ENCODE measurements at regions not wholly inside any gene's neighbourhood (a gene's known extent, or its start where the extent isn't known, plus 50 kb on each side); places are given as distances from the start of the nearest gene placed in this dataset.
A peak's percentile ranks its signal among the peaks of the same experiment; 100 is the strongest.
"Not testable (repeated sequence)": the region's sequence is repeated elsewhere in the genome, so short reads cannot be mapped to it uniquely, and the experiment has no call there.

GRCh38 chr18:30632071-30632698 is 410.4 kb downstream of the DSC3 start:
- no peak for DNase-seq (ENCODE audit: low read depth in 1 of 2, low spot score in 1 of 2)
- TF ChIP-seq JUND (IDR thresholded peaks at IDR 0.05; ENCODE audit: low read depth): no peak
- in situ Hi-C loops (cut with HindIII; ENCODE audit: low pct_unique_long_range_greater_than_20kb, low sequenced_read_pairs): no loop called here

DNA sequence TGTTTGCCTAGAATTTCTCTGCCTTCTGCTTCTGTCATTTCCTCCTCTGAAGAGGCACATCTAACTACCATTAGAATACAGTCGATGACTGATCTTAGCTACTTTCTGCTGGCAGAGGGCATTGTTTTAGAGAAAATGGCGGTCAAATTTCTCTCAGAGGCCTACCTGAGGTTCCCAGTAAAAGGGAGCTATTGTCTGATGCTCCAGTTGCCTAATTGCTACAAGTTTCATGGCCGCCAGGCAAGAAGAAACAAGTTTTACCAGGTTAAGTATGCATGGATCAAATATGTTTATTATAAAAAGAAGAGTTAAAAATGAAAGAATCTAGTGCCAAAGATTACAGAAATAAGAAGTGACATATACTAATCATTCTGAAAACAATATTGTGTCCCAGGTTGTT is 416.6 kb downstream of the DSC3 start:
- TF ChIP-seq JUND (IDR thresholded peaks at IDR 0.05; ENCODE audit: low read depth): no peak
- DNase-seq (ENCODE audit: low read depth in 1 of 2, low spot score in 1 of 2): peak in 1 of 2 experiments; percentile 0
- in situ Hi-C loops (cut with HindIII; ENCODE audit: low pct_unique_long_range_greater_than_20kb, low sequenced_read_pairs): no loop called here

DNA sequence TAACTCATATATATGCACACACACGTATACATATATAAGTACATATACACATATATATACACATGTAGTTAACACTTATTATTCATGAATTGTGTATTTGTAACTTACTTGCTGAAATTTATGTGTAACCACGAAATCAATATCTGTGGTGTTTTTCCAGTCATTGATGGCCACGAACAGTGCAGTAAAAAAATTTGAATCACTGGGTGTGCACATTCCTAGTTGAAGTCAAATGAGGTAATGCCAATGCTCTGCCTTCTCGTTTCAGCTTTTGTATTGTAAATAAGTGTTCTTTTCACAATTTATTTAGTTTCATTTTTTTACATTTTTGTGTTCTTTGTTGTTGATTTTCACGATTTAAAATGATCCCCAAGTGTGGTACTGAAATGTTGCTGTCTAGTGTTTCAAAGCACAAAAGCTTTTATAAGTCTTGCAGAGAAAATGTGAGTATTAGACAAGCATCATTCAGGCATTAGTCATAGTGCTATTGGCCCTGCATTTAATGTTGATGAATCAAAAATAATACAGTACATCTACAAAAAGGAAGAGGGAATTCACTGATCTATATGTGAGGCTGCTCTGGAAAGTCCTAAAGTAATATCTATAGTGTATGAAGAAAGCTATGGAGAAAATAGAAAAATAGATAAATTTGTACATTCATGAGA is 419.0 kb downstream of the DSC3 start:
- TF ChIP-seq JUND (IDR thresholded peaks at IDR 0.05; ENCODE audit: low read depth): no peak
- in situ Hi-C loops (cut with HindIII; ENCODE audit: low pct_unique_long_range_greater_than_20kb, low sequenced_read_pairs): no loop called here
- no peak for DNase-seq (ENCODE audit: low read depth in 1 of 2, low spot score in 1 of 2)

- TF ChIP-seq JUND (IDR thresholded peaks at IDR 0.05; ENCODE audit: low read depth): no peak
- DNase-seq (ENCODE audit: low read depth in 1 of 2, low spot score in 1 of 2): no peak
- in situ Hi-C loops (cut with HindIII; ENCODE audit: low pct_unique_long_range_greater_than_20kb, low sequenced_read_pairs): no loop called here
Observed at GRCh38 chr18:30622635-30623034, 419.9 kb downstream of the DSC3 start.

- in situ Hi-C loops (cut with HindIII; ENCODE audit: low pct_unique_long_range_greater_than_20kb, low sequenced_read_pairs): no loop called here
- no peak for DNase-seq (ENCODE audit: low read depth in 1 of 2, low spot score in 1 of 2)
- no peak for TF ChIP-seq JUND (IDR thresholded peaks at IDR 0.05; ENCODE audit: low read depth)
Observed at GRCh38 chr18:30622104-30622503, 420.4 kb downstream of the DSC3 start.

DNA sequence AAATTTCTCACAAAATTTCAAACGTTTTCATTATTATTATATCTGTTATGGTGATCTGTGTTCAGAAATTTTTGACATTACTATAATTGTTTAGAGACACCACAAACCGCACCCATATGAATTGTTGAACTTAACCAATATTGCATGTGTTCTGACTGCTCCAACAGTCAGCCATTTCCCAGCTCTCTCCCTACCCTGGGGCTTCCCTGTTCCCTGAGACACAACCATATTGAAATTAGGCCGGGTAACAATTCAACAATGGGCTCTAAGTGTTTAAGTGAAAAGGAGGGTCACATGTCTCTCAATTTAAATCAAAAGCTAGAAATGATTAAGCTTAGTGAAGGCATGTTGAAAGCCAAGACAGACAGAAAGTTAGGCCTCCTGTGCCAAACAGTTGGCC is 424.0 kb downstream of the DSC3 start:
- in situ Hi-C loops (cut with HindIII; ENCODE audit: low pct_unique_long_range_greater_than_20kb, low sequenced_read_pairs): no loop called here
- no peak for TF ChIP-seq JUND (IDR thresholded peaks at IDR 0.05; ENCODE audit: low read depth)
- no peak for DNase-seq (ENCODE audit: low read depth in 1 of 2, low spot score in 1 of 2)

- in situ Hi-C loops (cut with HindIII; ENCODE audit: low pct_unique_long_range_greater_than_20kb, low sequenced_read_pairs): no loop called here
- DNase-seq (ENCODE audit: low read depth in 1 of 2, low spot score in 1 of 2): no peak
- no peak for TF ChIP-seq JUND (IDR thresholded peaks at IDR 0.05; ENCODE audit: low read depth)
Observed at GRCh38 chr18:30616414-30616813, 426.1 kb downstream of the DSC3 start.

GRCh38 chr18:30613467-30613801 is 429.1 kb downstream of the DSC3 start:
- in situ Hi-C loops (cut with HindIII; ENCODE audit: low pct_unique_long_range_greater_than_20kb, low sequenced_read_pairs): no loop called here
- no peak for TF ChIP-seq JUND (IDR thresholded peaks at IDR 0.05; ENCODE audit: low read depth)
- DNase-seq (ENCODE audit: low read depth in 1 of 2, low spot score in 1 of 2): no peak

- in situ Hi-C loops (cut with HindIII; ENCODE audit: low pct_unique_long_range_greater_than_20kb, low sequenced_read_pairs): no loop called here
- TF ChIP-seq JUND (IDR thresholded peaks at IDR 0.05; ENCODE audit: low read depth): no peak
- no peak for DNase-seq (ENCODE audit: low read depth in 1 of 2, low spot score in 1 of 2)
Observed at GRCh38 chr18:30601541-30601940, 441.0 kb downstream of the DSC3 start.

- no peak for TF ChIP-seq JUND (IDR thresholded peaks at IDR 0.05; ENCODE audit: low read depth)
- in situ Hi-C loops (cut with HindIII; ENCODE audit: low pct_unique_long_range_greater_than_20kb, low sequenced_read_pairs): no loop called here
- DNase-seq (ENCODE audit: low read depth in 1 of 2, low spot score in 1 of 2): no peak
Observed at GRCh38 chr18:30597202-30597601, 445.3 kb downstream of the DSC3 start.

DNA sequence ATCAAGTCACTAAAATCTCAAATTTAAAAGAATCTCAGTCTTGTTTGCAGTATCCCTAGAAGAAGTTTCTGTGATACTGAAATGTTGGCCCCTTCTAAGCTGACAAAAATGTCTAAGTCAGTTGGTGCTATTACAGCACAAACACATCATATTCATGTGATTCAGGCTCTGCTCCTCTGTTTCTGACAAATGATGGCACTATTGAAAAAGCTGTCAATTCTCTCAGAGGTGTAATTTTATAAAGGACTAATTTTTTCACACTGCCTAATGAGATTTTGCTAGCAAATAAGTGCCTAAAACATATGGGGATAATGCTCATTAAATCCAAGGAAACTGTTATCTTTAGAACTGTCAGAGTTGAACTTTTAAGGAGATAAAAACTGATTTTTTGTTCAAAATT is 445.9 kb downstream of the DSC3 start:
- no peak for DNase-seq (ENCODE audit: low read depth in 1 of 2, low spot score in 1 of 2)
- in situ Hi-C loops (cut with HindIII; ENCODE audit: low pct_unique_long_range_greater_than_20kb, low sequenced_read_pairs): no loop called here
- TF ChIP-seq JUND (IDR thresholded peaks at IDR 0.05; ENCODE audit: low read depth): no peak

DNA sequence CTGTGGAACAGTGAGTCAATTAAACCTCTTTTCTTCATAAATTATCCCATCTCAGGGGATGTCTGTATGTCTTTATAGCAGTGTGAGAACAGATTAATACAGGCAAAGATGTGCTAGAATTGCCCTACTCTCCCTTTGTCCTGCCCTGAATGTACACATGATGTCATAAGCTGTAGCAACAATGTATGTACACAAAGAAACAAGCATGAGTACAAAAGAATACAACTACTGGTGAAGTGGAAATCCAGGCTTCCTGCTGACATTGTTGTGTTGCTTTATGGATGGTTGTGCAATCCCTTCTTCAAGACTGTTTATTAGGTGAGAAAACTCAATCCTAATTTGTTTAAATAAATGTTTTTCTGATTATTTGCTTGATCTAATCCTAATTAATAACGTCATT is 446.6 kb downstream of the DSC3 start:
- TF ChIP-seq JUND (IDR thresholded peaks at IDR 0.05; ENCODE audit: low read depth): no peak
- DNase-seq (ENCODE audit: low read depth in 1 of 2, low spot score in 1 of 2): peak in 1 of 2 experiments; percentile 2
- in situ Hi-C loops (cut with HindIII; ENCODE audit: low pct_unique_long_range_greater_than_20kb, low sequenced_read_pairs): no loop called here

- DNase-seq (ENCODE audit: low read depth in 1 of 2, low spot score in 1 of 2); in situ Hi-C loops (cut with HindIII; ENCODE audit: low pct_unique_long_range_greater_than_20kb, low sequenced_read_pairs): not testable (repeated sequence)
Observed at GRCh38 chr18:30594911-30595310, 447.6 kb downstream of the DSC3 start.

DNA sequence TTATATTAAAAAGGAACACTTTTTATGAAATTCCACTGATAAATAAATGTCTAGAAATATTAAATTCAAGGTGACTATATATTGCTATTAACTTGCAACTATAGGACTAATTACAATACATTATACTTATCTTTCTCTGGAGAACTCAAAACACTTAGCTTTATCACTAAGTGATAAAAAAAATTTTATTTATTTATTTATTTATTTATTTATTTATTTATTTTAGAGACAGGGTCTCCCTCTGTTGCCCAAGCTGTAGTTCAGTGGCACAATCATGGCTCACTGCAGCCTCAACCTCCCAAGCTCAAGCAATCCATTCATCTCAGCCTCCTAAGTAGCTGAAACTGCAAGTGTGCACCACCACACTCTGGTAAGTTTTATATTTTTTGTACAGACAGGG is 451.1 kb downstream of the DSC3 start:
- no peak for DNase-seq (ENCODE audit: low read depth in 1 of 2, low spot score in 1 of 2)
- in situ Hi-C loops (cut with HindIII; ENCODE audit: low pct_unique_long_range_greater_than_20kb, low sequenced_read_pairs): no loop called here
- no peak for TF ChIP-seq JUND (IDR thresholded peaks at IDR 0.05; ENCODE audit: low read depth)
